ENCODE measurements at regions not wholly inside any gene's neighbourhood (a gene's known extent, or its start where the extent isn't known, plus 50 kb on each side); places are given as distances from the start of the nearest gene placed in this dataset.
A peak's percentile ranks its signal among the peaks of the same experiment; 100 is the strongest.

DNA sequence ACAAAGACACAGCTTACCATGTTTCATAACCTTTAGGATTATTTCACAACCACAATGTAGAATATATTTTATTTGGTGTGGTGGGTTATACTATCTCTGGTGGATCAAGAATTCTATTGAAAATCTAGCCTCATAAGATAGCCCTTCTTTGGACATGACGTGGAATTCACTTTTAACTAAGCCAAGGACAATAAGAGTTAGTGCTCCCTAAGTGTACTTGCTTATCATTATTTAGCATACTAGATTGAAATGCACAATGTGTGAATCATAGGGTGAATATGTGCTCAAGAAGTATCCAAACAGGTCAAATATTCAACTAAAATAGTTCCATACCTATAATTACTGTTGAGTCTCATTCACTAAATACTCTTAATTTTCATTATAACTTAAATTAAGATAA lies 1179.5 kb upstream of the GOT2 start:
- H3K4me1 ChIP-seq (replicated peaks in 1 of 2) = peaks cover 4 to 16% of the 10 kb centered on the region in 2 donors
- H3K4me3 ChIP-seq = no peak overlapping the region
- WGBS, 10 experiments = 0 to 100% (median 80%) methylated on average over 1 of the region's 1 CpG; no CpG with 5 or more reads in 3 of the 10 experiments
- in situ Hi-C loops (cut with MboI; ENCODE audit: low pct_unique_long_range_greater_than_20kb in 2 of 9, low sequenced_read_pairs in 9 of 9, unreplicated experiment in 9 of 9) = no loop called here
- H3K27ac ChIP-seq = no peak overlapping the region
- peak in 1 of 8 experiments; percentile 50 for ATAC-seq (replicated peaks in 6 of 8)

DNA sequence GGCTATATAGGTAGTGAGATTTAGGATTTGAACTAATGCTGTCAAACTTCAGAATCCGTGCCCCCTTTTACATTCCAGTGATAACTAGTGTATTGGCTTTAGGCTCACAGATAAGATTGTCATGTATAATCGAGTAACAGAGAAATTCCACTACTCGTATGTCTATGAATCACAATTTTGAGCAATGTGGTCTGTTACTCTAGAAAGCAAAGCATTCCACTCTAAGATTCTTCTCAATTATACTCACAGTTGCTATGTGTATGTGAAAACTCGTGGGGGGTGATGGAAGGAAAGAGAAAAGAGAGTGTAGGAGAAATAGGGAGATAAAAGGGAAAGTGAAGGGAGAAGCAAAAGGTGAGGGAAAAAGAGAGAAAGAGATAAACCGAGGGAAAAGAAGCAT lies 1175.1 kb upstream of the GOT2 start:
- Histone ChIP-seq H3K4me1 (replicated peaks in 1 of 2) (peaks cover 3 to 32% of the 10 kb centered on the region in 2 donors), H3K27ac (no peak overlapping the region), H3K4me3 (no peak overlapping the region)
- no peak for ATAC-seq (replicated peaks in 6 of 8)
- 7 to 88% (median 70%) methylated on average over 2 to 5 of the region's 5 CpGs for WGBS, 10 experiments
- in situ Hi-C loops (cut with MboI; ENCODE audit: low pct_unique_long_range_greater_than_20kb in 2 of 9, low sequenced_read_pairs in 9 of 9, unreplicated experiment in 9 of 9) = no loop called here

- H3K4me3 ChIP-seq = no peak overlapping the region
- H3K27ac ChIP-seq = no peak overlapping the region
- WGBS, 10 experiments = 50 to 94% (median 80%) methylated on average over 1 to 4 of the region's 4 CpGs; no CpG with 5 or more reads in 2 of the 10 experiments
- H3K4me1 ChIP-seq (replicated peaks in 1 of 2) = peaks cover 3 to 32% of the 10 kb centered on the region in 2 donors
- ATAC-seq (replicated peaks in 6 of 8) = no peak
- in situ Hi-C loops (cut with MboI; ENCODE audit: low pct_unique_long_range_greater_than_20kb in 2 of 9, low sequenced_read_pairs in 9 of 9, unreplicated experiment in 9 of 9) = no loop called here
Measured at GRCh38 chr16:59907611-59908010, 1173.5 kb upstream of the GOT2 start.

GRCh38 chr16:59905606-59906005 lies 1171.5 kb upstream of the GOT2 start:
- 8 to 100% (median 74%) methylated on average over 1 to 6 of the region's 6 CpGs; no CpG with 5 or more reads in 1 of the 10 experiments for WGBS, 10 experiments
- peaks cover 3 to 28% of the 10 kb centered on the region in 2 donors for H3K4me1 ChIP-seq (replicated peaks in 1 of 2)
- H3K27ac ChIP-seq = no peak overlapping the region
- H3K4me3 ChIP-seq = no peak overlapping the region
- ATAC-seq (replicated peaks in 6 of 8) = peak in 2 of 8 experiments; percentile 42 to 54
- in situ Hi-C loops (cut with MboI; ENCODE audit: low pct_unique_long_range_greater_than_20kb in 2 of 9, low sequenced_read_pairs in 9 of 9, unreplicated experiment in 9 of 9) = no loop called here

GRCh38 chr16:59905131-59905530 lies 1171.0 kb upstream of the GOT2 start:
- no peak for ATAC-seq (replicated peaks in 6 of 8)
- Histone ChIP-seq H3K4me1 (replicated peaks in 1 of 2) (peaks cover 3 to 24% of the 10 kb centered on the region in 2 donors), H3K4me3 (no peak overlapping the region), H3K27ac (no peak overlapping the region)
- 0 to 84% (median 51%) methylated on average over 1 to 2 of the region's 2 CpGs; no CpG with 5 or more reads in 4 of the 10 experiments for WGBS, 10 experiments
- in situ Hi-C loops (cut with MboI; ENCODE audit: low pct_unique_long_range_greater_than_20kb in 2 of 9, low sequenced_read_pairs in 9 of 9, unreplicated experiment in 9 of 9) = no loop called here

DNA sequence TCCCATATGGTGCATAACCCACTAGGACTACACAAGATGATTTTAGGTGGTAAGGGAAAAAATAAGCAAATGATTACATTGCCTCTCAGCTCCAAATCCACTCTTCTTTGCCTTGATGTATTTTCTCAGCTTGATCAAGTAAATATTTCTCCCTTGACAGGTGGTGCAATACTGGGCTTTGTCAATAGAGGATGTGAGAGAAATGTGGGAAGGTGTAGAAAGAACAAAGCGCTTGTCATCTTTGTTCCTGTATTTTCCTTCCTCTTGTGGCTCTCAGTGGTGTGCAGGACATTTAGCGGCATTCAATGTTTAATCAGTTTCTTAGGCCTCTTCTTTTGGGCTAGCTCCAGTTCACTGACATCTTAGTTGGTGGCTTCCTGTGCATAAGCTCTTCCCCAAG lies 1165.8 kb upstream of the GOT2 start:
- Histone ChIP-seq H3K4me1 (replicated peaks in 1 of 2) (no peaks in the 10 kb centered on the region), H3K27ac (no peak overlapping the region), H3K4me3 (no peak overlapping the region)
- in situ Hi-C loops (cut with MboI; ENCODE audit: low pct_unique_long_range_greater_than_20kb in 2 of 9, low sequenced_read_pairs in 9 of 9, unreplicated experiment in 9 of 9) = no loop called here
- 40 to 100% (median 100%) methylated on average over 1 to 2 of the region's 2 CpGs; no CpG with 5 or more reads in 3 of the 10 experiments for WGBS, 10 experiments
- ATAC-seq (replicated peaks in 6 of 8) = no peak

DNA sequence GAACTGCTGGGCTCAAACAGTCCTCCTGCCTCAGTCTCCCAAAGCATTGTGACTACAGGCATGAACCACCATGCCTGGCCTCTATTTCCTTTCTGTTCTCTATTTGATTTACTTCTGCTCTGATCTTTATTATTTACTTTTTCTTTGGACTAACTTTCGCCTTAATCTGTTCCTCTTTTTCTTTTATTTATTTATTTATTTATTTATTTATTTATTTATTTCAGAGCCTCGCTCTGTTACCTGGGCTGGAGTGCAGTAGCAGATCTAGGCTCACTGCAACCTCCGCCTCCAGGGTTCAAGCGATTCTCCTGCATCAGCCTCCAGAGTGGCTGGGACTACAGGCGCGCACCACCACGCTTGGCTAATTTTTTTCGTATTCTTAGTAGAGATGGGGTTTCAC lies 1158.3 kb upstream of the GOT2 start:
- WGBS, 10 experiments = 41 to 100% (median 95%) methylated on average over 5 to 8 of the region's 8 CpGs
- H3K4me1 ChIP-seq (replicated peaks in 1 of 2) = no peaks in the 10 kb centered on the region
- ATAC-seq (replicated peaks in 6 of 8) = no peak
- in situ Hi-C loops (cut with MboI; ENCODE audit: low pct_unique_long_range_greater_than_20kb in 2 of 9, low sequenced_read_pairs in 9 of 9, unreplicated experiment in 9 of 9) = no loop called here
- H3K27ac ChIP-seq = no peak overlapping the region
- H3K4me3 ChIP-seq = no peak overlapping the region

- H3K27ac ChIP-seq = no peak overlapping the region
- in situ Hi-C loops (cut with MboI; ENCODE audit: low pct_unique_long_range_greater_than_20kb in 2 of 9, low sequenced_read_pairs in 9 of 9, unreplicated experiment in 9 of 9) = no loop called here
- H3K4me1 ChIP-seq (replicated peaks in 1 of 2) = peaks cover 7 to 9% of the 10 kb centered on the region in 2 donors
- no peak for ATAC-seq (replicated peaks in 6 of 8)
- WGBS, 10 experiments = 0 to 100% (median 88%) methylated on average over 1 to 2 of the region's 2 CpGs; no CpG with 5 or more reads in 2 of the 10 experiments
- H3K4me3 ChIP-seq = no peak overlapping the region
Measured at GRCh38 chr16:59887856-59888255, 1153.7 kb upstream of the GOT2 start.

GRCh38 chr16:59886021-59886420 lies 1151.9 kb upstream of the GOT2 start:
- Histone ChIP-seq H3K27ac (no peak overlapping the region), H3K4me3 (no peak overlapping the region), H3K4me1 (replicated peaks in 1 of 2) (peaks cover 7 to 9% of the 10 kb centered on the region in 2 donors)
- ATAC-seq (replicated peaks in 6 of 8) = peak in 6 of 8 experiments; percentile 49 to 92 (median 62)
- 0 to 100% (median 64%) methylated on average over 1 to 2 of the region's 2 CpGs for whole genome bisulfite sequencing, 10 experiments
- in situ Hi-C loops (cut with MboI; ENCODE audit: low pct_unique_long_range_greater_than_20kb in 2 of 9, low sequenced_read_pairs in 9 of 9, unreplicated experiment in 9 of 9) = no loop called here

DNA sequence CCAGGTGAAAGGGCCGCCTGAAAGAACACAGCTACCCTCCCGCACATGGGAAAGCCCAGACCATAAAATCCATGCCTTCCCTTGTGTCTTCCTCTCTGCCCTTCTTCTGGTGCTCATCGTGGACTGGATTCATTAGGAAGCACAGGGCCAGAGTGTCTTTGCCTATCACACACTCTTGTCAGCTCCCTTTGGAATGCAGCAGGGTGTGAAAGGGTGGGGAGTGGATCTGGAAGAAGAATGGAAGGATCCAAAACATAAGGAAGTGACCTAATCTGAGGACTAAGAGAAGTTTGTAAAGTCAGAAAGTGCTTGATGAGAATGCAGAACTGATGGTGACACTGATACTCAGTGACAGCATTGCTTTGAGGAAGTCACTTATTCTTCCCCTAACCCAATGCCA lies 1147.3 kb upstream of the GOT2 start:
- WGBS, 10 experiments = 0 to 86% (median 49%) methylated on average over 2 to 3 of the region's 3 CpGs; no CpG with 5 or more reads in 6 of the 10 experiments
- in situ Hi-C loops (cut with MboI; ENCODE audit: low pct_unique_long_range_greater_than_20kb in 2 of 9, low sequenced_read_pairs in 9 of 9, unreplicated experiment in 9 of 9) = no loop called here
- ATAC-seq (replicated peaks in 6 of 8) = no peak
- Histone ChIP-seq H3K27ac (no peak overlapping the region), H3K4me3 (no peak overlapping the region), H3K4me1 (replicated peaks in 1 of 2) (peaks cover 9 to 10% of the 10 kb centered on the region in 2 donors)

- in situ Hi-C loops (cut with MboI; ENCODE audit: low pct_unique_long_range_greater_than_20kb in 2 of 9, low sequenced_read_pairs in 9 of 9, unreplicated experiment in 9 of 9) = no loop called here
- H3K27ac ChIP-seq = no peak overlapping the region
Measured at GRCh38 chr16:59880611-59881010, 1146.5 kb upstream of the GOT2 start.

GRCh38 chr16:59878999-59879398 lies 1144.9 kb upstream of the GOT2 start:
- peaks cover 3 to 4% of the 10 kb centered on the region in 2 donors for H3K4me1 ChIP-seq (replicated peaks in 1 of 2)
- ATAC-seq (replicated peaks in 6 of 8) = no peak
- 42 to 100% (median 89%) methylated on average over 1 to 7 of the region's 7 CpGs; no CpG with 5 or more reads in 1 of the 10 experiments for WGBS, 10 experiments
- no peak overlapping the region for H3K4me3 ChIP-seq
- no peak overlapping the region for H3K27ac ChIP-seq
- in situ Hi-C loops (cut with MboI; ENCODE audit: low pct_unique_long_range_greater_than_20kb in 2 of 9, low sequenced_read_pairs in 9 of 9, unreplicated experiment in 9 of 9) = no loop called here

More at GRCh38 chr16:59880611-59881010, 1146.5 kb upstream of the GOT2 start:
- Histone ChIP-seq H3K4me3 (no peak overlapping the region), H3K4me1 (replicated peaks in 1 of 2) (peaks cover 3 to 9% of the 10 kb centered on the region in 2 donors)
- no peak for ATAC-seq (replicated peaks in 6 of 8)
- WGBS, 10 experiments = 0 to 67% (median 20%) methylated on average over 1 of the region's 1 CpG; no CpG with 5 or more reads in 6 of the 10 experiments

GRCh38 chr16:59878479-59878878 lies 1144.4 kb upstream of the GOT2 start:
- Histone ChIP-seq H3K4me3 (no peak overlapping the region), H3K27ac (no peak overlapping the region), H3K4me1 (replicated peaks in 1 of 2) (peaks cover 0 to 3% of the 10 kb centered on the region in 2 donors)
- WGBS, 10 experiments = 5 to 100% (median 69%) methylated on average over 1 to 3 of the region's 3 CpGs
- peak in 3 of 8 experiments; percentile 42 to 55 (median 47) for ATAC-seq (replicated peaks in 6 of 8)
- in situ Hi-C loops (cut with MboI; ENCODE audit: low pct_unique_long_range_greater_than_20kb in 2 of 9, low sequenced_read_pairs in 9 of 9, unreplicated experiment in 9 of 9) = no loop called here

DNA sequence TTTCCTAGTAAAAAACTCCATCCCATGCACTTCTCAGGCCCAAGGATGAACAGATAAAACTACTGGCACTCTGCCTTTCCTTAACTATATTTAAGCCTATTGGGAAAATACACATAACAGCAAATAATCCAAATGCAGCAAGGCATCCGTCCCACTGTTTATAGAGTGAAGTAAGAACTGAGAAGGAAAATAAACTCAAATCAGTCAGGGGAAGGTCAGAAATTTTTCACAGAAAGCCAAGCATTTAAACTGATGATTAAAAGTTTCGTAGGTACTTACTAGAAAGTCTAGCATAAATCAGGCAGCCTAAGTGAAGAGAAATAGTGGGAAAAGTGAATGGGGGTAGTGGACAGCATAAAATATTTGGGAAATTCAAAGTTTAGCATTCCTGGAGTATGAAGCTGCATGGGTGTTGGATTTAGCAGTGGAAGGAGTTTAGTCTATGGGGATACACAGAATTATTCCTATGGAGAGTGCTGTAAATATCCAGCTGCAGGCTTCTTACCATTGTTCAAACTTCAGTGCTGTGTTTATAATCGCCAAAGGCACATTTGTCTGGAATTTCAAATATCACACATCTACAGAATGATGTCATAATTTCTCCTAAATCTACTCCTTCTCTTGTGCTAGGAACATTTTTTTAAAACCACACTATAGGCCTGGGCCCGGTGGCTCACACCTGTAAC lies 1131.0 kb upstream of the GOT2 start:
- Histone ChIP-seq H3K4me1 (replicated peaks in 1 of 2) (peaks cover 1 to 2% of the 10 kb centered on the region in 2 donors), H3K4me3 (no peak overlapping the region), H3K27ac (no peak overlapping the region)
- WGBS, 10 experiments = 0 to 100% (median 82%) methylated on average over 2 to 4 of the region's 4 CpGs; no CpG with 5 or more reads in 2 of the 10 experiments
- no peak for ATAC-seq (replicated peaks in 6 of 8)
- in situ Hi-C loops (cut with MboI; ENCODE audit: low pct_unique_long_range_greater_than_20kb in 2 of 9, low sequenced_read_pairs in 9 of 9, unreplicated experiment in 9 of 9) = no loop called here
